CD4-positive, alpha-beta T cell treated with Interleukin-6 at 100 ng/mL for 8 hours (primary cell): ENCODE measurements at regions not wholly inside any gene's neighbourhood (a gene's known extent, or its start where the extent isn't known, plus 50 kb on each side); places are given as distances from the start of the nearest gene placed in this dataset.

Experiments used
- DNase-seq: peaks from one replicate; pipeline ENCODE4 v3.0.0-alpha.2; 2020; ENCODE audit warnings: mixed read lengths, low spot score

DNA sequence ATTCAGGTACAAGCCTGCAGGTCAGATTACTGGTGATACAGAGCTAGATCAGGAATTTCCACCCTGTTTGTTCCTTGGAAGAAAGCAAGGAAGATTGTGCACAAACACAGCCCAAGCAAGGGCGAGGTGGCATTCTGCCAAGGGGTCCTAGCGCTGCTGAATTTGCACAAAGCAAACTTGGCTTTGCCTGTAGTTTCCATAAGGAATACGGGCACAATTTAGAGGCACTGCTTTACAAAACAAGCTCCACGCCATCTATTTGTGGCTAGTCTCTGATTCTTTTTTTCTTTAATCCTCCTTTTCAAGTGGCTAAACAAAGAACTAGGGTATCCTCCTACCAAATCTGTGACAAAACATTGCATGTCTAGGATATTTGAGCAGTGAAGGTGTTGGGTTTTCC, 195.5 kb upstream of the ACVR2A start:
- no peak for DNase-seq

DNA sequence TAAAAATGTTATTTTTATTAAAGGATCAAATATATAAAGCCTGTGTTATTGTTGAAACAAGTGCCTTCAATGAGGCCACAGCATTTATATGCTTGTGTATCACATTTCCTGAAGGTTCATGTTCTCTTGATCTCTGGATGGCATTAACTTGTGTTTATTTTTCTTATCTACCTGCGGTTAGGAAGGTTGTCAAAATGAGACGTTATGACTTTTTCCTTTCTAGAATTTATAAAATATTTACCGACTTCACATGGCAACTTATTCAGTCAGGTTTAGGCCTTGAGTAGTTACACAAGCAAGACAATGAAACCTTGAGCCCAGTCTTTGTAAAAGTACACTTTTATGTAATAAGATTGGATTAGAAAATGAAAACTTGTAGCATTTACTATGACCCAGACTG, 196.4 kb upstream of the ACVR2A start:
- no peak for DNase-seq

DNA sequence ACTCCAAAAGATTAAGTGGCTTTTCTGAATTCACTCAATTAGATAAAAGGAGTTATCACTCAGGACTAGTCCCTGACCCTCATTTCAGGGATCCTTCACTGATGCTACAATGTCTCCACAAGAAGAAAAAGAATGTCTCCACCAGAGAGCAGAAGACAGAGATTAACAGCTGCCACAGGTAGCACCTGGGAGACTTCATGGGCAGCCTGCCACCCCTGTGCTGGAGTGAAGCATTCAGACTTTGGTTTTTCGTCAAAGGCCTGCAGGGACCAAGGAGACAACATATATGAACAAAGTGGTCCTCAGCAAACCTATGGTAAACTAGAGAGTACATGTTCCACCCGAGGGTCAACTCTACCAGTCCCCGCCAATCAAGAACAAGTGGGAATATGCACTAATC, 197.0 kb upstream of the ACVR2A start:
- no peak for DNase-seq

DNA sequence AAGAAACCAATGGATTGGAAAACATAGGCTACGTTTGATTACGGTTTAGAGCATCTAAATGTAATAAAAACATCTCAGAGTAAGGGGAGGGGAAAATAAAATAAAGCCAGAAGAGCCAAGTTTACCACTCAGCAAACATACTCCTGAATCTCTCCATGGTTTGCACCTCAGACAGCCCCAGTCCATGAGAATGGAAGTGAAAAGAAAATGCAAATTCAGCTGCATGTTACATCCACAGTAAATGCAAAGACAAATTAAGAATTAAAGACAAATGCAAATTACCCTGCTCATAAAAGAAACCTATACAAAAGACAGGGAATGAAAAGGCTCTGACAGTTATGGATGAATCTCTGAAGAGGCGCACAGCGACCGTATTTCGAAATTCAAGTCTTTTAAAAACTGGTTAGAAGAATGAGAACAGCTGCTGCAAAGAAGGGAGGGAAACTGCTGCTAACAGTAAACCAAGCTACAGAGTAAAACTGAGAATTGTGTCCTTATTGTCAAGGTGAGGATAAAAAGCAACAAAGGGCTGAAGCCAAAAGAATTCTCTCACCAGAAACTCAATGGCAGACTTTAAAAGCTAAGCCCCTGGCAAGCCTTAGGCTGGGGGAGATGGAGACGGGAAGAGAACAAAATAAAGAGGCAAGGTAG, 197.9 kb upstream of the ACVR2A start:
- no peak for DNase-seq

DNA sequence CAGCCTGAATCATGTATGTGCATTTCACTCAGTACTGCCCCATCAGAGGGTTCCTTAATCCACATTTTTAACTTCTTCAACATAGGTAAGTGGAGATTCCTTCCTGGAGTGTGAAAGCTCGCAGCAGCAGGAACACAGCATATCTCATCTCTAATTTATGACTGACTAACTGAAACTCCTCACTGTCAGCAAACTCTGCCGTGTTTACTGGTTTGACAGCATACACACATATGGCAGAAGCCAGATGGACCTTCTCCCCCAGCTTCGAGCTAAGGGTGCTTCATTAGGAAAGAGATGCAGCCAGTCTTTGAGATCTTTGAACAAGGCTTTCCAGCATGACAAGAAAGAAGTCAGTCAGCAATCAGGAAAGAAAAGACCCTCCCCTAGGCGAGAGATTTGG, 200.3 kb upstream of the ACVR2A start:
- no peak for DNase-seq

DNA sequence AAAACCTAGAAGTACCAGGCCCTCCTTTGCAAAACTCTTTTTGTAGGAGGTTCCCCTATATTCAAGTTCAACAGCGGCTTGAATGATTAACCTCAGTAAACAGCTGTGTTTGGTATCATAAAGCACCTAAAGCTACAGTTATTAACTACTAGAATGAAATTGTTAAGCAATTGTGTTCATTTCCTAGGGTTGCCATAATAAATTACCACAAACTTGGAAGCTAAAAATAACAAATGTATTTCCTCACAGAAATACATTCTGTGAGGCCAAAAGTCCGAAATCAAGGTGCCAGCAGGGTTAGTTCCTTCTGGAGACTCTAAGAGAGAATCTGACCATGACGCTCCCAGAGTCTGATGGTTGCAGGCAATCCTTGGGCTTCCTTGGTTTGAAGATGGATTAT, 202.1 kb upstream of the ACVR2A start:
- DNase-seq: no peak

DNA sequence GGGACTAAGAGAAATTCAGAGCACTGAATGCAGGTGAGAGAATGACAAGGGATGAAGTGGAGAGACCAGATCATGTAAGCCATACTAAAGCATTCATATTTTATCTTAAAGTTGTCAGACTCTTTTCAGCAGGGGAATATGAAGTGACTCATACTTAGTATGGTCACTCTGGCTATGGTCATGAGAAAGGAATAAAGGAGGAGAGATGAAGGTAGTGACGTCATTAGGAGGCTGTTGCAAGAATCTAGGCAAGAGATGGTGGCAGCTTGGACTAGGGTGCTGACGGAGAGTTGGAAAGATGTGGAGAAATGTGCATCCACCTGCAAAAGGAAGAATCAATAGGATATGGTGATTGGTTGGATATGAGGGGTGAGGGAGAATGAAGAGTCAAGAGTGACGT, 203.2 kb upstream of the ACVR2A start:
- no peak for DNase-seq

DNA sequence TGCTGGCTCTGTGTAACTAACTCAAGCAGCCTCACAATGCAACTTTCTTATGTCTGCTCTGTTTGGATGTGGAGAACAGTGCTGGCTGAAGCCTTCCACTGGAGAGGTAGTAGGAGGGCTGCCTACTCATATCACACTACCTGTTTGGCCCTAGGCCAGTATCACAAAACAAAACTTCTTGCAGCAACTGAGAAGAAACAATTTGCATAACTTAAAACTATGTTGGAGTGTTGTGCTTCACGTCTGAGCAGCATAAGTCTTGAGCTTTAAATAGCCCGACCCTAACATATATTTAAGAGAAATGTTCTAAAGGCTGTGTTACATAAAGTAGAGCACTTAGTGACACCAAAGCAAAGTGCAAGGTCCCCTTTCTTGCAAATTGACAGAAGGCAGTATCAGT, 204.9 kb upstream of the ACVR2A start:
- DNase-seq: no peak

DNA sequence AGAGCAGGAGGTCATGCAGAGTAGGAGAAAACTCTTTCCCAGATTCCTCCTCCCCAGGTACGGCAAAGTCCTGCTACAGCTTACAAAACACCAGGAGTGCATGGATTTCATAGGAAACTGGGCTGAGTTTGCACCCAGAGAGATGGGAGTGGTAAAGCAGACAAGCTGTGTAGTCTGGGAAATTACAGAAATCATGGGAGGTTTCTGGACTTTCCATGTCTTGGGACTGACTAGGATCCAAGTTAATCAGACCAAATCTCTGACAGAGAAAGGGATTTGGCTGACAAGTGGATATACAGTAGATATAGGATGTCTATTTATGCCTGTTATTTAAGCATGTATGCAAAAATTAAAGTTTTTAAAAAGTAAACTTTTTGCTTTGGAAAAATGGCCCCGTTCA, 205.4 kb upstream of the ACVR2A start:
- DNase-seq: no peak

DNA sequence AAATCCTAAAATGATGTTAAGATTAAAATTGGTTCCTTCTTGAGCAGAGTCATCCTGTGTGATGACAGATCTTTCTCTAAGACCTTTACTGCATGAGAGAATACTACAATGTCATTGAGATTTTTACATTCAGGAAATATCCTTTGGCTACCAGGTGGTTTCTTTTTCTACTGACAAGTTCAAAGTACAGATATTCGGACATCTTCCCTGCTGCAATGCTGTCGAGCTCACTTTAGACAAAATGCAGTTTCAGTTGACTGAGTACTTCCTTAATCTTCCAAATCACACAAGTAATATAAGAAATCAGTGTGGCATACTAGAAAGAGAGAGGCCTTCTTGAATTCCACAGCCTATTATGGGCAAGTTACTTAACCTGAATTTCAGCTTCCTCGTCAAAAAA, 207.9 kb upstream of the ACVR2A start:
- DNase-seq: no peak

DNA sequence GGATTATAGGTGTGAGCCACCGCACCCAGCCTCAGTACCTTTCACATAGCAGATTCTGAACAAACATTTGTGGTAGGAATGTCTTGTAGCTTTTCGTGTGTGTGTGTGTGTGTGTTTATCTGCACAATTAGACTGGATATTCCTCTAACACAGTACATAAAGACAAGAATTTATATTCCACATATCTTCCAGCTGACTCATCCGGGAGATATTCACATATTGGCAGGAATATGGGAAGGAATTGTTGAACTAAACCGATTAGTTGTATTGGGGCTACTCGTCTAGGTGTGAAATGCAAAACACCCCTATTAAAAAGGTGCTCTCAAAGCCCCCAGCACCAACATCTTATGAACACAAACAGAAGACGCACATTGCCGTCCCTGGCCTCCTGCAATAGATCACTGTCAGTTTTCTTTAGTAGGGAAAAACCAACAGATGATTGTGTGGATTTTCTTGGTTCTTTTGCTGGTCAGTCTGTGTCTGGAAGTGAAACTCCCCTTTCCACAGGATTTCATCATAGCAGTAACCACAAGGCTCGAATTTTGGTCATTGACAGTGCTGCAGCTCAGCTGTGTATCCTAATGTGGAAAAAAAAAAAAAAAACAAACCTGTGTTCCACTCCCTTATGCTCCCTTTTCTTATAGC, 208.5 kb upstream of the ACVR2A start:
- DNase-seq: no peak

DNA sequence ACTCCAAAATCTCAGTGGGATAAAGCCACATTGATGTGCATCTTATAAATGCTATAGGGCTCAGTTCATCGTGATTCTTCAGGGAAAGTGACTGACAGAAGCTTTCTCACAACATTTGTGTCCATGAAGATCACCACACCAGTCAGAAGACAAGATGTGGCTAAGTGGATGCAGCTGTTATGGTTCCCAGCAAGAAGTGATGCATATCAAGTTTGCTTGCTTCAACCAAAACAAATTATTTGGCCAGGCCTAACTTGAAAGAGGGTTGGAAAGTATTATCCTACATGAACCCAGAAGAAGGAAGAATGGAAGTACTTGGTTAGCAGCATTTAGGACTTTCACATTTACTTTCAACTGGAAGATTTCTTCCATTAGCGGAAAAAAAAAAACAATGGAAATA, 210.0 kb upstream of the ACVR2A start:
- DNase-seq: no peak

DNA sequence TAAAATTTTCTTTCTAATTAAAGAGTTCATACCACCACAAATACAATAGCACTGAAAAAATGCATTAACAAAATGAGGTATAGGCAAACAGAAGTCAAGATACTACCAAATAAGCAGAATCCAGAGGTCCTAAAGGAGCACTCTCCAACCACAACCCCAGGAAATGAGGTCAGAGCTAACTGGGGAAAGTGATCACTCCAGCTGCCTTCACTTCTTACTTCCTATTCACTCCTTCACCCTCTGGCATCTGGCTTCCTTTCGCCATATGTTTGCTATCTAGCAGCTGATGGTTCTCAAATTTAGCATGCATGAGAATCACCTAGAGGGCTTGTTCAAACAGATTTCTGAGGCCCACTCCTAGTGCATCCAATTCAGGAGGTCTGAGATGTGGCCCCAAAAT, 212.6 kb upstream of the ACVR2A start:
- no peak for DNase-seq

DNA sequence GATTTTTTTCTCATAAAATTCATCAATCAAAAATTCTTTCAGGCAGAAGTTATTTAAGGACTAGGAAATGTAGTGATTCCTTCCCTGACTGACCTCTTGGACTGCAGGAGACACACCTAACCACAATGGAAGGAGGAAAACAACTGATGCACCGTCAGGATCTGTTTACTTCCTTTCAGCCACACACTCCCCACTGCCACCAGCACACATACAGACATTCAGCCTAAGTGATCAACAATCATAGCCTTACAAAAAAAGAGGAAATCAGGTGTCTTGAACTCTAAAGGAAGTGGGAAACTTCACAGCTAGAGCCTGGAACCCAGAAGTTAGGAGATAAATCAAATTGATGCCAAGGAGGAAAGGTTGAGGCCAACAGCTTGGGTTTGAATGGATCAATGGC, 213.5 kb upstream of the ACVR2A start:
- peak; percentile 15 for DNase-seq

DNA sequence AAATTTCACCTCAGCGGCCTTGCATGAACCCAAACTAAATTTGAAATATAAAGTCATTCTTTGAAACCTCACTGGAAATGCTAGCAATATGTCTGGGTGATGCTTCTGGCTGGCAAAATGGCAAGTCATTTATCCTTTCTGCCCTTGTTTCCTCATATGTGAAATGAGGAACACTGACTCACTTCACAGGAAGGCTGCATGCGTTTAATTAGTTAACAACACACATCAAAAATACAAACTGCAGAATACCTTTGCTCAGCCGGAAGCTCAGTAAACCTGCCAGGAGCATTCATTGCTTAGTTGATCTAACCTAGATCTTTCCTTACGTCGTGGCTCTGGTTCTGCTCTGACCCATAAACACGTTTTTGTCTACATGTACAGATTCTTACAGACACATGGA, 214.2 kb upstream of the ACVR2A start:
- peak; percentile 19 for DNase-seq

DNA sequence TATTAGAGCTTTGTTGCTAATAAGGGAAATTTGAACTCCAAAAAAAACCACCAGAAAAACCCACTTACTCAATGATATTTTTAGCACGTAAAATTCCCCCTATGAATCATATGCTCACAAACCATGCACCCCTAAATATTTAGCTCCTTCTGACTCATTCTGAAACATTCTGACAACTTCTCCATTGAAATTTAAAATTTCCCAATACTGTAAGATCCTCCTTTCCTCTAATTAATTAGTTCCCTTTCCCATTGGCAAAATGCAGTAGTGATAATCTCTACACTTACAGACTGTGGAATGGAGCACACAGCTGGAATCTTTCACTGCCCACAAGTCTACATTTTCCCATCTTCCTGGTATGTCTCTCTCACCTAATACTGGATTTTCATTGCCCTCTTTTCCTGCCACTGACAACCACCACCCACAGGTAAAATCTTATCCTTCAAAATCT, 215.8 kb upstream of the ACVR2A start:
- DNase-seq: no peak

DNA sequence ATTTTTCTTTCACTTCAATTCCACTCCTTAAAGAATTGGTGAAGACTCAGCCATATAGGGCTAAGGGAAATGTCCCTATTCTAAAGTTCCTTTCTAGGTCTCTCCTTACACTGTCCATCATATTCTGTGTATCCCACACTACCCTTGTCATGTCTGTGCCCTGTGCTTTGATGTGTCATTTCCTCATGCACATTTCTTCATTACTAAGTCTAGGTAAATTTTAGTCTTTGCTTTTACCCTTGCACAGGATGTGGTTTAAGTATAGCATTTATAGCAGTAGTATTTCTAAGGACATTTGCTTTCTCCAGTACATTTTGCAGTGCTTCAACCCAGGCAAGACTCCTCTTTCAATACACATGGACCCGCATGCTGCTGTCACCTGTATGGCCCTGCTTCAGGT, 221.5 kb upstream of the ACVR2A start:
- peak; percentile 48 for DNase-seq

DNA sequence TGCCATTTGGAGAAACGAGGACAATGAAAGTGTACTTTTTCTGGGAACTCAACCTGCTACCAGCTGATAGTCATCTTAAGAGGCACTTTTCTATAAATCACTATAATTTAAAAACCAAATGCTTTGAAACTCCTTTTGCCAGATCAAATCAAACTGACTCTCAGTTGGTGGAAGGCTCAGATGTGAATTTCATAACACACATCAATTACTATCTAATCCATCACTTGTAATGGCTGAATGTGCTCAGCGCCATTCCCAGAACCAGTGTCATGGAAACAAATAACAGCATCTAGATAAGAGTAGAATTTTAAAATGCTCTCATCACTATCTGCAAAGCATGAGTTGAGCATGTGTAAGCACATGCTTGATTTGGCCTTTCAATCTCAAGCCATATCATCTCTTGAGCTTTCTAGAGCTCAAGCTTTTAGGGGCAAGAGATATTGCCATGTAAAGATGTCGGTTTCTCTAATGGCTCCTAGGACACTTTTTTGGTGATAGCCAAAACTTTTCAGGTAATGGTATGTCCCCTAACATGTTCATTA, 223.1 kb upstream of the ACVR2A start:
- DNase-seq: no peak

DNA sequence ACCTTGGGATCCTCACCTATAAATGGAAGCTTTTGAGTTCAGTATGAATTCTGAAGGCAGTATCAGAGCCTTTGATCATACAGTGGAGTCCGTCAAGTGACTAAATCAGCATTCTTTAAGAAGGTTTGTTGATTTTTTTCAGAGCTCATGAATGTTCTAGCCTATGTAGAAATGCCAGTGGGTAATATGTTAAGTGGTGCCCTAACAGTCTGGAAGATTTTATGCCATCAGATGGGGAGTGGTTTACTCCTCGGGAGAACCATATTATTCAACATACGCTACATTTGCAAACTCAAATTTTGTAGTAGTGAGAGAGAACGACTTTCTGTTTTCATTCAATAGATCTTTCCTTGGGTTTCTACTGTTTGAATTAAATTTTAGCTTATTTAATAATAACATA, 225.0 kb upstream of the ACVR2A start:
- DNase-seq: no peak

DNA sequence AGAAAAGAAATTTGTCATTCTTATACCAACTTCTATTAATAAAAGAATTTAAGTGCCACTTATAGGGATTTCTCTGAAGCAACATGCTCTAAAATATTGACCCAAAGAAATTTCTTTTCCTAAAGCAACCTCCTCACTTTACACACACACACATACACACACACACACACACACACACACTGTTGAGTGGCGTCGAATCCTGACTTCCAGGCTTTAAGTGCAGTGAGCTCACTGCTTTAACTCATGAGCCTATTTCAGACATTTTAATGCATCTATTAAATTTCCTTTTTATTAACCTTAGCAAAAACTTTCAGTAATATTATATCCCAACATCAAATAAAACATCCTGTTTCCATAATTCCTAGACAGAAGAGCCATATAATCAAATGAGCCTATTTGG, 229.1 kb upstream of the ACVR2A start:
- DNase-seq: no peak

DNA sequence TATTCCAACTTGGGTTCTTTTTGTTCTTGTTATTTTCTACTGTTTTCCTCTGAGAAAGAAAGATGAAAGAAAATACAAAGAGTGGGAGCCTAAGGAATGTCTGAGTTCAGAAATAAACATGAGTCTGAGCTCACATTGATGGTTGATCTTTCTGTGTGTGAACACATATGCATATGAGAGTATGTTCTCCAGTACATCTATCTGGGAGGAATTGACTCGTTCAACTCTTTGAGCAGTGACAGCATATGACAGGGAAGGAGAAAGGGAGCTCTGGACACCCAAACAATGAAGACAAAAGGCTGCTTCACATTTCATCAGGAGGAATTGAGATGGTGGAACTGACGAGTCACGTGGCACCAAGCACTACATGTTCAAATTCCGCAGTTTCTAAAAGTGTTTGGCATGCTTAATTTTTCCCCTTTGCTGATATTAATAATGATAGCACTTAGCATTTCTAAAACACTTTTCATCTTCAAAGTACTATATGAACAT, 229.8 kb upstream of the ACVR2A start:
- DNase-seq: no peak

DNA sequence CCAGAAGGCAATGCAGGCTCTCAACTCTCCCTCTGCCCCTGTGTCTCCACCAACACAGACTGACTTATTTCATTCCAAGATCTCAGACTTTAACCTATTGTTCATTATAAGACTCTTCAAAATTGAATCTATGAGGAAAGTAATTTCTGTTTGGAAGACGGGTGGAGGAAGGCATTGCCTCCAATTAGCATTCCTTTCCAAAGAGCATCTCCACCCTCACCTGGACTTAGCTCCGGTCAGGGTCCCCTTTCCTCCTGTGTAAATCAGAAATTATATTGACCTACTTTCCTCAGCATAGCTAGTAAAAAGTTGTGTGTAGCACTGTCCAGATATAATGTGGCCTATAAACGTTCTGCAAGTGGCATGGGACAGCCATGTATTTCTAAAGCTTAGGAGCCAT, 230.4 kb upstream of the ACVR2A start:
- no peak for DNase-seq

DNA sequence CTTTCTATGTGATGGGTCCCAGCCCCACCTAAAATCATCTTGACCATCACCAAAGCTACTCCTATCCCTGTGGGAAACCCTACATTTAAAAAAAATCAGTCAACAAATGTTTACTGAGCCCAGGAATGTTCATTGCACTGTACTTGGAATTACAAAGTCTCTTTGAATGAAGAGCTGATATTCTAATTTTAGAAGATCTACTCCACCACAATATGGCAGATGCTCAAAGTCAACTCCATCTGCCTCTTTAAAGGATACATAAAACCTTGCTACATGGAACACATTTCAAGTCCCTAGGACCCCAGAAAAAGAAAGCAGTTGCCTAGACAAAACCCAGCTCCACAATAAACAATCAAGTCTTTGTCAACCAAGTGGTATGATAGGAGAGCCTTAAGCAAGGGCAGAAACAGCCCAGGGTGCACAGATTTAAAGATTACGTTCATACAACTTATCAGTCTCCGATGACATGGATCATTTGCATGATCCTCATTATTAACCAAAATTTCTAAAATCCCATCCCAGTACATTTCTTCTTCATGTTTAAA, 234.3 kb upstream of the ACVR2A start:
- no peak for DNase-seq

DNA sequence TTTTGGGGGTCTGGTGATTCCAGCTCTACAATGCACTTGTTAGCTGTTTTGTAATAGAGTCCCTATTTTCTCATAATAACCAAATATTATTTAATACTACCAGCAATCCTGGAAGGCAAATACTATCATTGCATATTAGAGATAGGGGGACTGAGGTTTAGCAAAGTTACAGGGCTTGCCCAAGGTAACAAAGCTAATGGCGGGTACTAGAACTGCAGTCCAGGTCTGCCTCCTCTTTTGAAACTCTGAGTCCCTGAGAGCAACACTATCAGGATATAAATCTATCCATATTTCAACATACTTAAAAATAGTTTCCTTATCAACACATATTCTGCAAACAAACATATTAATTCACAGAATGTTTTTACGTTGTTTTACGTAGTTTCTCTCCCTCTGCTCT, 235.5 kb upstream of the ACVR2A start:
- DNase-seq: no peak
